Stromal cell of bone marrow (primary cell): ENCODE measurements at regions not wholly inside any gene's neighbourhood (a gene's known extent, or its start where the extent isn't known, plus 50 kb on each side); places are given as distances from the start of the nearest gene placed in this dataset.

Experiments
- DNase-seq: peaks from one replicate; pipeline ENCODE4 v3.0.0-alpha.2; 2012; ENCODE audit warnings: low read depth

GRCh38 chr14:38111046-38111445, 96.7 kb upstream of the SSTR1 start:
- no peak for DNase-seq

- DNase-seq = no peak
These were observed 94.2 kb upstream of the SSTR1 start for GRCh38 chr14:38113546-38113945.

- no peak for DNase-seq
These were observed 90.8 kb upstream of the SSTR1 start for GRCh38 chr14:38116895-38117294.

- DNase-seq = no peak
These were observed 87.6 kb upstream of the SSTR1 start for GRCh38 chr14:38120109-38120508.

- no peak for DNase-seq
These were observed 86.2 kb upstream of the SSTR1 start for GRCh38 chr14:38121320-38122020.

- DNase-seq = no peak
These were observed 85.5 kb upstream of the SSTR1 start for GRCh38 chr14:38122241-38122640.

GRCh38 chr14:38124506-38124905, 83.2 kb upstream of the SSTR1 start:
- DNase-seq = no peak

- DNase-seq = no peak
These were observed 82.1 kb upstream of the SSTR1 start for GRCh38 chr14:38125481-38126037.

GRCh38 chr14:38127356-38127755, 80.3 kb upstream of the SSTR1 start:
- no peak for DNase-seq

- no peak for DNase-seq
These were observed 79.9 kb upstream of the SSTR1 start for GRCh38 chr14:38127784-38128183.

- DNase-seq = no peak
These were observed 79.1 kb upstream of the SSTR1 start for GRCh38 chr14:38128640-38129039.

GRCh38 chr14:38129192-38129591, 78.5 kb upstream of the SSTR1 start:
- DNase-seq = no peak

- no peak for DNase-seq
These were observed 78.0 kb upstream of the SSTR1 start for GRCh38 chr14:38129705-38130104.

- DNase-seq = no peak
These were observed 73.2 kb upstream of the SSTR1 start for GRCh38 chr14:38134416-38135030.

- no peak for DNase-seq
These were observed 72.4 kb upstream of the SSTR1 start for GRCh38 chr14:38135106-38135867.

GRCh38 chr14:38137005-38137404, 70.7 kb upstream of the SSTR1 start:
- DNase-seq = no peak

GRCh38 chr14:38138473-38139138, 69.1 kb upstream of the SSTR1 start:
- no peak for DNase-seq

- no peak for DNase-seq
These were observed 67.8 kb upstream of the SSTR1 start for GRCh38 chr14:38139926-38140325.

- DNase-seq = no peak
These were observed 64.5 kb upstream of the SSTR1 start for GRCh38 chr14:38143170-38143569.

- no peak for DNase-seq
These were observed 63.8 kb upstream of the SSTR1 start for GRCh38 chr14:38143659-38144505.

GRCh38 chr14:38145142-38145541, 62.6 kb upstream of the SSTR1 start:
- DNase-seq = no peak
